Gastroesophageal sphincter (tissue), 4 donors: ENCODE measurements at regions not wholly inside any gene's neighbourhood (a gene's known extent, or its start where the extent isn't known, plus 50 kb on each side); places are given as distances from the start of the nearest gene placed in this dataset.

Experiments
- ATAC-seq: fragments of 150-250 bp; one replicate; pipeline ENCODE4 v1.9.1; 2016; ENCODE audit warnings: mild to moderate bottlenecking, moderate library complexity
- H3K27ac ChIP-seq, 4 donors: fragments of 200-600 bp; sonication (generic) in 3 of 4; 1 replicate in 3 of 4; 2 replicates in 1 of 4; pipeline ENCODE4 v1.5.1; 2016 to 2019
- H3K27me3 ChIP-seq: fragments of 200-600 bp; sonication (generic); one replicate; pipeline ENCODE4 v1.5.1; 2019
- H3K36me3 ChIP-seq, 2 donors: fragments of 200-600 bp; sonication (generic); one replicate each; pipeline ENCODE4 v1.5.1; 2019; ENCODE audit warnings: control low read depth in 1 of 2
- H3K4me1 ChIP-seq, 3 donors: fragments of 200-600 bp; sonication (generic); 1 replicate in 2 of 3; 2 replicates in 1 of 3; pipeline ENCODE4 v1.5.1; 2016 to 2019; ENCODE audit warnings: control low read depth in 2 of 3
- H3K4me3 ChIP-seq, 2 donors: fragments of 200-600 bp; sonication (generic); one replicate each; pipeline ENCODE4 v1.5.1; 2019; ENCODE audit warnings: mild to moderate bottlenecking in 1 of 2, moderate library complexity in 1 of 2
- H3K9me3 ChIP-seq, 3 donors: fragments of 200-600 bp; sonication (generic); one replicate each; pipeline ENCODE4 v1.5.1; 2017 to 2019; ENCODE audit warnings: control low read depth in 2 of 3
- CTCF ChIP-seq, 4 experiments: fragments of 200-600 bp in 2 of 4; fragments of 450-650 bp in 2 of 4; sonication (generic) in 1 of 4; IDR thresholded peaks; one replicate each; pipeline ENCODE4 v1.5.1; 2017 to 2019; ENCODE audit warnings: antibody characterized with exemption in 4 of 4, mild to moderate bottlenecking in 2 of 4, moderate library complexity in 2 of 4
- EP300 ChIP-seq: sonication (generic); formaldehyde crosslinking; IDR thresholded peaks from one replicate; pipeline ENCODE4 v1.6.1; 2017; ENCODE audit warnings: antibody characterized with exemption, mild to moderate bottlenecking
- POLR2A ChIP-seq, 2 donors: fragments of 450-650 bp; IDR thresholded peaks; one replicate each; pipeline ENCODE4 v1.6.1; 2017; ENCODE audit warnings: antibody characterized with exemption in 2 of 2, mild to moderate bottlenecking in 2 of 2, moderate library complexity in 1 of 2
- POLR2AphosphoS5 ChIP-seq: sonication (generic); formaldehyde crosslinking; IDR thresholded peaks from one replicate; pipeline ENCODE4 v1.6.1; 2017; ENCODE audit warnings: antibody characterized with exemption
- WGBS, 2 donors: methylation state at CpG; one replicate each; pipeline ENCODE4 v1.1.5; 2018; ENCODE audit warnings: low coverage in 1 of 2; 5-methylcytosine and 5-hydroxymethylcytosine counted together

- Histone ChIP-seq H3K4me1 (no peaks in the 10 kb centered on the region), H3K36me3 (no peaks in the 10 kb centered on the region), H3K4me3 (no peak overlapping the region), H3K9me3 (no peaks in the 10 kb centered on the region), H3K27ac (no peak overlapping the region), H3K27me3 (peaks cover 4% of the 10 kb centered on the region)
- TF ChIP-seq POLR2AphosphoS5 = no peak
- TF ChIP-seq EP300 = no peak
- no peak for TF ChIP-seq CTCF (IDR thresholded peaks at IDR 0.05)
- TF ChIP-seq POLR2A (IDR thresholded peaks at IDR 0.05) = no peak
- WGBS, 2 donors = 73 to 76% methylated on average over 3 of the region's 3 CpGs
- no peak for ATAC-seq
Measured at GRCh38 chr4:180426938-180427337, 1816.3 kb upstream of the TENM3 start.

GRCh38 chr4:180430283-180430682 is 1812.9 kb upstream of the TENM3 start:
- Histone ChIP-seq H3K9me3 (no peaks in the 10 kb centered on the region), H3K4me1 (no peaks in the 10 kb centered on the region), H3K27ac (no peak overlapping the region), H3K36me3 (no peaks in the 10 kb centered on the region), H3K27me3 (peaks cover under 1% of the 10 kb centered on the region), H3K4me3 (no peak overlapping the region)
- 47 to 48% methylated on average over 5 to 7 of the region's 7 CpGs for WGBS, 2 donors
- ATAC-seq = no peak
- TF ChIP-seq POLR2A (IDR thresholded peaks at IDR 0.05) = no peak
- TF ChIP-seq EP300 = no peak
- TF ChIP-seq CTCF (IDR thresholded peaks at IDR 0.05) = no peak
- no peak for TF ChIP-seq POLR2AphosphoS5

GRCh38 chr4:180434131-180434895 is 1808.9 kb upstream of the TENM3 start:
- no peak for ATAC-seq
- WGBS, 2 donors = 0 to 20% methylated on average over 1 to 3 of the region's 3 CpGs
- H3K4me3 ChIP-seq = no peak overlapping the region
- H3K36me3 ChIP-seq = no peaks in the 10 kb centered on the region
- H3K4me1 ChIP-seq = no peaks in the 10 kb centered on the region
- H3K9me3 ChIP-seq = no peaks in the 10 kb centered on the region
- H3K27me3 ChIP-seq = no peaks in the 10 kb centered on the region
- TF ChIP-seq CTCF (IDR thresholded peaks at IDR 0.05) (no peak), POLR2A (IDR thresholded peaks at IDR 0.05) (no peak), POLR2AphosphoS5 (no peak), EP300 (no peak)
- no peak overlapping the region for H3K27ac ChIP-seq

- TF ChIP-seq EP300 (no peak), POLR2AphosphoS5 (no peak), CTCF (IDR thresholded peaks at IDR 0.05) (no peak), POLR2A (IDR thresholded peaks at IDR 0.05) (no peak)
- H3K4me1 ChIP-seq = no peaks in the 10 kb centered on the region
- no peaks in the 10 kb centered on the region for H3K36me3 ChIP-seq
- H3K27ac ChIP-seq = no peak overlapping the region
- H3K9me3 ChIP-seq = no peaks in the 10 kb centered on the region
- no peaks in the 10 kb centered on the region for H3K27me3 ChIP-seq
- no peak overlapping the region for H3K4me3 ChIP-seq
- 100% methylated on average over 1 of the region's 1 CpG; no CpG with 5 or more reads in 1 of the 2 donors for WGBS, 2 donors
- ATAC-seq = no peak
Measured at GRCh38 chr4:180436361-180436760, 1806.8 kb upstream of the TENM3 start.

GRCh38 chr4:180437601-180438000 is 1805.6 kb upstream of the TENM3 start:
- no peak overlapping the region for H3K27ac ChIP-seq
- no peak for ATAC-seq
- WGBS, 2 donors = 71 to 73% methylated on average over 5 of the region's 5 CpGs
- TF ChIP-seq POLR2AphosphoS5 (no peak), EP300 (no peak), CTCF (IDR thresholded peaks at IDR 0.05) (no peak), POLR2A (IDR thresholded peaks at IDR 0.05) (no peak)
- no peaks in the 10 kb centered on the region for H3K36me3 ChIP-seq
- H3K9me3 ChIP-seq = no peaks in the 10 kb centered on the region
- H3K27me3 ChIP-seq = no peaks in the 10 kb centered on the region
- no peaks in the 10 kb centered on the region for H3K4me1 ChIP-seq
- no peak overlapping the region for H3K4me3 ChIP-seq
